IMR-90 (cell line): ENCODE measurements at regions not wholly inside any gene's neighbourhood (a gene's known extent, or its start where the extent isn't known, plus 50 kb on each side); places are given as distances from the start of the nearest gene placed in this dataset.

ENCODE experiments used
- ATAC-seq: fragments of 200-7000 bp; cut with Tn5 transposase; 2 replicates; pipeline ENCODE4 v1.9.1; 2020; ENCODE audit warnings: low read depth, mild to moderate bottlenecking, moderate library complexity
- BruUV-seq: library from RNA; stranded (reverse); fragments of 400-500 nt; replicated peaks from 2 replicates; lab custom pipeline; 2021; lab: Mats Ljungman, UMichigan
- CTCF ChIA-PET: fragments of 300-600 bp; formaldehyde crosslinking; extraction: SDS; loops from one replicate; lab custom pipeline; 2021; ENCODE audit warnings: antibody characterized with exemption; lab: Yijun Ruan, JAX
- POLR2A ChIA-PET: fragments of 300-600 bp; sonication (Branson Sonifier 250); formaldehyde crosslinking; loops from one replicate; lab custom pipeline; 2022; ENCODE audit warnings: antibody characterized with exemption; ENCODE audit not compliant: unreplicated experiment; lab: Charles Lee
- DNase-seq: peaks from one replicate; pipeline ENCODE4 v3.0.0; 2013
- H2AFZ ChIP-seq: replicated peaks from 2 replicates; pipeline ENCODE3; 2013; ENCODE audit warnings: low read length, mild to moderate bottlenecking; ENCODE audit not compliant: poor library complexity
- H2AK5ac ChIP-seq: 2 replicates; pipeline ENCODE4 v1.6.1; 2013; ENCODE audit warnings: low read depth, low read length, inconsistent platforms
- H2AK9ac ChIP-seq: replicated peaks from 2 replicates; pipeline ENCODE3; 2013; ENCODE audit warnings: mild to moderate bottlenecking, low read depth, low read length, moderate library complexity; ENCODE audit not compliant: poor library complexity
- H2BK120ac ChIP-seq: 2 replicates; pipeline ENCODE4 v1.6.1; 2013; ENCODE audit warnings: low read depth, low read length, inconsistent platforms
- H2BK15ac ChIP-seq: 3 replicates; pipeline ENCODE4 v1.6.1; 2013; ENCODE audit warnings: low read depth, low read length, inconsistent platforms
- H2BK20ac ChIP-seq: 2 replicates; pipeline ENCODE4 v1.6.1; 2013; ENCODE audit warnings: low read depth, mild to moderate bottlenecking, inconsistent platforms, low read length, moderate library complexity
- H2BK5ac ChIP-seq: 2 replicates; pipeline ENCODE4 v1.6.1; 2013; ENCODE audit warnings: mild to moderate bottlenecking, low read depth, low read length, inconsistent platforms; ENCODE audit not compliant: poor library complexity, severe bottlenecking
- H3K14ac ChIP-seq: replicated peaks from 2 replicates; pipeline ENCODE4 v1.6.1; 2013; ENCODE audit warnings: low read depth, low read length, inconsistent platforms
- H3K18ac ChIP-seq: 2 replicates; pipeline ENCODE4 v1.6.1; 2013; ENCODE audit warnings: low read depth, low read length, control low read depth
- H3K23ac ChIP-seq: 2 replicates; pipeline ENCODE4 v1.6.1; 2013; ENCODE audit warnings: low read depth, low read length, inconsistent platforms
- H3K27ac ChIP-seq: 2 replicates; pipeline ENCODE4 v1.5.1; 2013; ENCODE audit warnings: mild to moderate bottlenecking, control low read depth, low read length; ENCODE audit not compliant: insufficient read depth
- H3K27me3 ChIP-seq: 2 replicates; pipeline ENCODE4 v1.6.1; 2013; ENCODE audit warnings: low read length; ENCODE audit not compliant: control insufficient read depth, insufficient read depth
- H3K36me3 ChIP-seq: 2 replicates; pipeline ENCODE4 v1.6.1; 2013; ENCODE audit warnings: low read length, mixed read lengths; ENCODE audit not compliant: control insufficient read depth, insufficient read depth
- H3K4ac ChIP-seq: 2 replicates; pipeline ENCODE4 v1.6.1; 2013; ENCODE audit warnings: low read depth, low read length, inconsistent platforms
- H3K4me1 ChIP-seq: 2 replicates; pipeline ENCODE4 v1.6.1; 2013; ENCODE audit warnings: low read length, mixed read lengths; ENCODE audit not compliant: control insufficient read depth, insufficient read depth
- H3K4me2 ChIP-seq: 2 replicates; pipeline ENCODE4 v1.6.1; 2013; ENCODE audit warnings: low read depth, mild to moderate bottlenecking, control low read depth, low read length, moderate library complexity
- H3K4me3 ChIP-seq: 2 replicates; pipeline ENCODE4 v1.5.1; 2013; ENCODE audit warnings: low read depth, mild to moderate bottlenecking, control low read depth, low read length, moderate library complexity; ENCODE audit not compliant: insufficient read depth
- H3K56ac ChIP-seq: 2 replicates; pipeline ENCODE4 v1.6.1; 2013; ENCODE audit warnings: low read length, inconsistent platforms; ENCODE audit not compliant: insufficient read depth; ENCODE audit errors: extremely low read depth
- H3K79me1 ChIP-seq, 2 experiments: 2 replicates each; pipeline ENCODE4 v1.6.1; 2013; ENCODE audit warnings: low read length in 2 of 2, inconsistent platforms in 1 of 2, low read depth in 1 of 2
- H3K9ac ChIP-seq: 2 replicates; pipeline ENCODE4 v1.6.1; 2013; ENCODE audit warnings: low read depth, low read length, control low read depth
- H3K9me1 ChIP-seq: 2 replicates; pipeline ENCODE4 v1.6.1; 2013; ENCODE audit warnings: low read length, inconsistent platforms; ENCODE audit not compliant: insufficient read depth
- H3K9me3 ChIP-seq: 2 replicates; pipeline ENCODE4 v1.6.1; 2013; ENCODE audit warnings: low read length; ENCODE audit not compliant: control insufficient read depth, insufficient read depth
- H4K20me1 ChIP-seq: 2 replicates; pipeline ENCODE4 v1.6.1; 2013; ENCODE audit warnings: low read length, inconsistent platforms; ENCODE audit not compliant: insufficient read depth
- H4K5ac ChIP-seq: 2 replicates; pipeline ENCODE4 v1.6.1; 2013; ENCODE audit warnings: mild to moderate bottlenecking, low read depth, low read length, control low read depth
- H4K8ac ChIP-seq, 2 experiments: 2 replicates each; pipeline ENCODE4 v1.6.1; 2013; ENCODE audit warnings: low read depth in 2 of 2, low read length in 2 of 2, control low read depth in 1 of 2, inconsistent platforms in 1 of 2
- H4K91ac ChIP-seq: 2 replicates; pipeline ENCODE4 v1.6.1; 2013; ENCODE audit warnings: low read depth, low read length, inconsistent platforms; ENCODE audit not compliant: insufficient read depth
- BHLHE40 ChIP-seq: fragments of 150-350 bp; IDR thresholded peaks from 2 replicates; pipeline ENCODE4 v1.6.1; 2016; ENCODE audit warnings: mild to moderate bottlenecking, low read depth, low read length
- RFX5 ChIP-seq: IDR thresholded peaks from 2 replicates; pipeline ENCODE4 v1.8.0; 2012; ENCODE audit warnings: low read depth, mild to moderate bottlenecking, low read length, moderate library complexity
- WGBS, 2 experiments: methylation state at CpG; one replicate each; pipeline versions ENCODE4 v1.1.5 to v1.1.7; 2013; ENCODE audit warnings: missing lambda C conversion rate in 2 of 2; ENCODE audit not compliant: insufficient read length in 1 of 2; ENCODE audit errors: extremely low coverage in 2 of 2; 5-methylcytosine and 5-hydroxymethylcytosine counted together
- dilution Hi-C: fragments of 300-500 bp; cut with HindIII; formaldehyde crosslinking; loops from one replicate; pipeline ENCODE4 v1.14.3; 2018; ENCODE audit warnings: low sequenced_read_pairs; ENCODE audit not compliant: unreplicated experiment
- in situ Hi-C: fragments of 300-500 bp; cut with MboI; formaldehyde crosslinking; loops from 3 replicates; pipeline ENCODE4 v1.14.3; 2019; ENCODE audit warnings: low sequenced_read_pairs, inconsistent platforms, mixed read lengths
- intact Hi-C: fragments of 100-400 bp; cut with micrococcal nuclease; formaldehyde crosslinking; loops from 2 replicates; pipeline ENCODE4 v1.10.0; 2022

GRCh38 chr5:6305853-6306252 lies 72.5 kb downstream of the MED10 start:
- H4K91ac ChIP-seq: no peak overlapping the region
- H2AK9ac ChIP-seq: no peak overlapping the region
- no peak overlapping the region for H2AK5ac ChIP-seq
- H3K14ac ChIP-seq: no peak overlapping the region
- H2AFZ ChIP-seq: no peak overlapping the region
- WGBS, 2 experiments: 29% methylated on average over 2 of the region's 6 CpGs; no CpG with 5 or more reads in 1 of the 2 experiments
- H3K18ac ChIP-seq: no peak overlapping the region
- intact Hi-C loops: no loop called here
- H3K27me3 ChIP-seq: no peaks in the 10 kb centered on the region
- BruUV-seq: no TSS peak
- no peak overlapping the region for H3K4me3 ChIP-seq
- no peak overlapping the region for H3K23ac ChIP-seq
- H2BK5ac ChIP-seq: no peak overlapping the region
- H3K36me3 ChIP-seq: no peaks in the 10 kb centered on the region
- H3K4me1 ChIP-seq: no peaks in the 10 kb centered on the region
- peaks cover 3% of the 10 kb centered on the region; the same call in 1 of the 2 replicates for H3K9me3 ChIP-seq
- H3K79me1 ChIP-seq: no peaks in the 10 kb centered on the region
- ATAC-seq (no peak), DNase-seq (no peak)
- H3K56ac ChIP-seq: no peak overlapping the region
- H3K9ac ChIP-seq: no peak overlapping the region
- POLR2A ChIA-PET: no interaction called here
- H3K4ac ChIP-seq: no peak overlapping the region
- H2BK120ac ChIP-seq: no peak overlapping the region
- dilution Hi-C loops: no loop called here
- H3K9me1 ChIP-seq: no peaks in the 10 kb centered on the region
- H2BK15ac ChIP-seq: no peak overlapping the region
- in situ Hi-C loops: no loop called here
- H4K20me1 ChIP-seq: no peaks in the 10 kb centered on the region
- no peak overlapping the region for H3K4me2 ChIP-seq
- CTCF ChIA-PET: no interaction called here
- TF ChIP-seq RFX5 (no peak), BHLHE40 (no peak)
- no peak overlapping the region for H3K27ac ChIP-seq
- no peak overlapping the region for H2BK20ac ChIP-seq
- no peak overlapping the region for H4K8ac ChIP-seq
- H4K5ac ChIP-seq: no peak overlapping the region
